Testis (tissue), 2 donors: ENCODE measurements at regions not wholly inside any gene's neighbourhood (a gene's known extent, or its start where the extent isn't known, plus 50 kb on each side); places are given as distances from the start of the nearest gene placed in this dataset.

Experiments used
- DNase-seq: peaks from one replicate; pipeline ENCODE4 v3.0.0-alpha.2; 2019
- H3K27ac ChIP-seq, 2 donors: fragments of 200-600 bp; sonication (generic); one replicate each; pipeline ENCODE4 v1.5.1; 2019
- H3K27me3 ChIP-seq: fragments of 200-600 bp; sonication (generic); one replicate; pipeline ENCODE4 v1.5.1; 2019
- H3K36me3 ChIP-seq: fragments of 200-600 bp; sonication (generic); one replicate; pipeline ENCODE4 v1.5.1; 2017; ENCODE audit warnings: low read depth; ENCODE audit errors: missing control alignments
- H3K4me1 ChIP-seq: fragments of 200-600 bp; sonication (generic); one replicate; pipeline ENCODE4 v1.5.1; 2019
- H3K4me3 ChIP-seq, 2 donors: fragments of 200-600 bp; sonication (generic); one replicate each; pipeline ENCODE4 v1.5.1; 2017 to 2019
- H3K9me3 ChIP-seq: fragments of 200-600 bp; sonication (generic); one replicate; pipeline ENCODE4 v1.5.1; 2017
- POLR2A ChIP-seq: fragments of 450-650 bp; IDR thresholded peaks from one replicate; pipeline ENCODE4 v1.6.1; 2017; ENCODE audit warnings: antibody characterized with exemption, mild to moderate bottlenecking, moderate library complexity
- WGBS, 2 donors: methylation state at CpG; one replicate each; pipeline ENCODE4 v1.1.5; 2018; 5-methylcytosine and 5-hydroxymethylcytosine counted together
- intact Hi-C: fragments of 100-400 bp; cut with DNase I; formaldehyde crosslinking; loops from one replicate; pipeline ENCODE4 v1.15.1; 2023; ENCODE audit warnings: low total_unique reads
- TF ChIP-seq, protein P1 (sequence below), 3 experiments: fragments of 450-650 bp in 2 of 3; fragments of 200-600 bp in 1 of 3; sonication (generic) in 1 of 3; IDR thresholded peaks; one replicate each; pipeline ENCODE4 v1.5.1; 2016 to 2019; ENCODE audit warnings: antibody characterized with exemption in 3 of 3, mild to moderate bottlenecking in 2 of 3, moderate library complexity in 1 of 3

DNA sequence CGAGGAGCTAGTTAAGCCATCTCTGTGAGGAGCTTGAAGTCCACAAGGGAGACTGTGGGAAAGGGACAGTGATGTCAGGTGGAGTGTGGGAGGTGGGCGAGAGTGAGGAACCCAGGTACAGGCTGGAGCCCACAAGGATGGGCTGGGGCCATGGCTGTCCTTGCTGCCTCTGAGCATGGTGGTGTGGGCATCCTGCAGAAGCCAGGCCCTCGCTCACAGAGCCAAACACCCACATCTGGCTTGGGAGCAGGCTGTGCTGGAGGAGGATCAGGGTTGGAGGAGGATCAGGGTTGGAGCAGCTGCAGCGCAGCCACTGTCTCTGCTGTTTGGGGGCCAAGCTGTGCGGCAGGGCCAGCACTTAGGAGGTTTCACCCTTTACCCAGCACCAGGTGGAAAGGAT is 58.2 kb upstream of the ENPP7 start:
- intact Hi-C loops = no loop called here
- Histone ChIP-seq H3K4me1 (no peaks in the 10 kb centered on the region), H3K27me3 (no peaks in the 10 kb centered on the region), H3K9me3 (no peaks in the 10 kb centered on the region), H3K4me3 (no peak overlapping the region), H3K27ac (no peak overlapping the region), H3K36me3 (no peaks in the 10 kb centered on the region)
- no peak for DNase-seq
- WGBS, 2 donors = 83 to 91% methylated on average over 4 to 5 of the region's 5 CpGs
- TF ChIP-seq, protein P1, sequence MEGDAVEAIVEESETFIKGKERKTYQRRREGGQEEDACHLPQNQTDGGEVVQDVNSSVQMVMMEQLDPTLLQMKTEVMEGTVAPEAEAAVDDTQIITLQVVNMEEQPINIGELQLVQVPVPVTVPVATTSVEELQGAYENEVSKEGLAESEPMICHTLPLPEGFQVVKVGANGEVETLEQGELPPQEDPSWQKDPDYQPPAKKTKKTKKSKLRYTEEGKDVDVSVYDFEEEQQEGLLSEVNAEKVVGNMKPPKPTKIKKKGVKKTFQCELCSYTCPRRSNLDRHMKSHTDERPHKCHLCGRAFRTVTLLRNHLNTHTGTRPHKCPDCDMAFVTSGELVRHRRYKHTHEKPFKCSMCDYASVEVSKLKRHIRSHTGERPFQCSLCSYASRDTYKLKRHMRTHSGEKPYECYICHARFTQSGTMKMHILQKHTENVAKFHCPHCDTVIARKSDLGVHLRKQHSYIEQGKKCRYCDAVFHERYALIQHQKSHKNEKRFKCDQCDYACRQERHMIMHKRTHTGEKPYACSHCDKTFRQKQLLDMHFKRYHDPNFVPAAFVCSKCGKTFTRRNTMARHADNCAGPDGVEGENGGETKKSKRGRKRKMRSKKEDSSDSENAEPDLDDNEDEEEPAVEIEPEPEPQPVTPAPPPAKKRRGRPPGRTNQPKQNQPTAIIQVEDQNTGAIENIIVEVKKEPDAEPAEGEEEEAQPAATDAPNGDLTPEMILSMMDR (IDR thresholded peaks at IDR 0.05) = no peak

DNA sequence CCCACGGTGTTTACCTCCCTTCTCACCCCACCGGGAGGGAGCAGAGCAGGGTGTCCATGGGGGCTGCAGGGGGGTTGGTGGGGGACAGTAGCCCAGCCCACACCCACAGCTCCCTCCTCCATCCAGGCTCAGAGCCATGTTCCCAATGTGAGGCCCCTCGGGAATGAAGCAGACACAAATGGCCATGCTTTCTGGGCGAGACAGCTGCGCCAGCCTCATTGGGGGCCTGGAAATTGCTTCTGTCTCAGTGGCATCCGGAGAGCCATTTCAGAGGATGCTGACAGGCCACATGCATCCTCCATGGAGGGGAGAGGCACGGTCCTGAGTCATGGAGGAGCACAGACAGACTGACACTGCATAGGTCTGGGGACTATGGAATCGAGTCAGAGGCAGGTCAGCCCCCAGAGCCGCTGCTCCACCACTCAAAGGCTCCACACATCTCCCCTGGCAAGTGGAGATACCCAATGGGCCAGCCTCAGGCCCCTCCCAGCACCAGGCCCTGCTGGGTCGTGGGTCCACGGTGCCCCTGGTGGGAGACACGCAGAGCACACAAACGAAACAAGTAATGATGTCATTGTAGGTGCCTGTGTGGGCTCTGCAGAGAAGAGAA is 59.6 kb upstream of the ENPP7 start:
- no peak for TF ChIP-seq POLR2A
- TF ChIP-seq, protein P1 (IDR thresholded peaks at IDR 0.05) = no peak
- intact Hi-C loops = no loop called here
- Histone ChIP-seq H3K4me3 (no peak overlapping the region), H3K27ac (no peak overlapping the region), H3K9me3 (no peaks in the 10 kb centered on the region), H3K4me1 (no peaks in the 10 kb centered on the region), H3K36me3 (no peaks in the 10 kb centered on the region), H3K27me3 (no peaks in the 10 kb centered on the region)
- no peak for DNase-seq
- WGBS, 2 donors = 64 to 65% methylated on average over 10 to 13 of the region's 13 CpGs

DNA sequence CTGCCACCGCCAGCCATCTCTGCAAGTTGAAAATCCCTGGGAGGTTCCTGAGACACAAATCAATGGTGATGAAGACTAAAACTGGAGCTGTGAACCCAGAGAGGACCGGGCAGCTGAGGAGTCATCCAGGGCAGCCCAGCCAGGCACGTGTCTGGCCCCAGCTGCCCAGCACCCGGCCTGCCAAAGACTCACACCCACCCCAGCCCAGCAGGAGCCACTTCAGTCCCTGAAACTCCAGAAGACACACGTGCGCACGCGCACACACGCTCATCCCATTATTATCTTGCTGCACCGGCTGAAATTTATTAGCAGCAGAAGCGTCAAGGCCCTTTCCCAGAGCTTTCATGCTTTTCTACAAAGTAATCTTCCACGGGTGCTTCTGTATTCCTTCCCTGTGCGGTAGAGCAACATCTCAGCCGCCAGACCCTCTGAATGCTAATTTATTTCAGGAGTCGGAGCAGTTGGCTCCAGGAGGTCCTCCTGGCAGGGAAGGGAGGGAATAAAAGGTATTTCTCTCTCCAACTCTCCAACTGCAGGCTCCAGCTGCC is 59.8 kb upstream of the RBFOX3 start:
- TF ChIP-seq POLR2A = no peak
- TF ChIP-seq, protein P1 (IDR thresholded peaks at IDR 0.05) = no peak
- Histone ChIP-seq H3K36me3 (no peaks in the 10 kb centered on the region), H3K27me3 (no peaks in the 10 kb centered on the region), H3K4me3 (no peak overlapping the region), H3K27ac (no peak overlapping the region), H3K4me1 (no peaks in the 10 kb centered on the region), H3K9me3 (no peaks in the 10 kb centered on the region)
- intact Hi-C loops = no loop called here
- no peak for DNase-seq
- 50 to 74% methylated on average over 15 of the region's 15 CpGs for WGBS, 2 donors

DNA sequence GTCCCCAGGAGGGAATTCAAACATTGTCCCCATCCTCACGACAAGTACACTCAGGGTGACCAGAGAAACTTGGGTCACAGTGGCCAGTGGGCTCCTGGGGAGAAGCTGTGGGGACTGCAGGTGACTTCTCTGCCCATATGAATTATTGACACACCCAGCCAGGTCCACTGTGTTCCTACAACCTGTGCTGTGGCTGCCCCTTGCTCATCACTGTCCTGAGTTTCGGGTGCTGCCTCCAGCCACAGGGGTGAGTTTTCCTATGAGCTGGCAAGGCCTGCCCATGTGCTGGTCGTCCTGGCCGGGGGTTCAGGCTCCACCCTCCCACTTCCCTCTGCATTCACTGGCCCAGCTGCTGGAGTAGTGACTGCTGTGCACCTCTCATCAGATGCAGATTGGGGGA is 59.0 kb upstream of the RBFOX3 start:
- Histone ChIP-seq H3K9me3 (no peaks in the 10 kb centered on the region), H3K36me3 (no peaks in the 10 kb centered on the region), H3K27ac (no peak overlapping the region), H3K27me3 (no peaks in the 10 kb centered on the region), H3K4me3 (no peak overlapping the region), H3K4me1 (no peaks in the 10 kb centered on the region)
- no peak for TF ChIP-seq POLR2A
- TF ChIP-seq, protein P1 (IDR thresholded peaks at IDR 0.05) = no peak
- DNase-seq = no peak
- intact Hi-C loops = no loop called here
- WGBS, 2 donors = 51% methylated on average over 4 of the region's 4 CpGs; no CpG with 5 or more reads in 1 of the 2 donors
